Peyer's patch (tissue), 4 donors: ENCODE measurements at regions not wholly inside any gene's neighbourhood (a gene's known extent, or its start where the extent isn't known, plus 50 kb on each side); places are given as distances from the start of the nearest gene placed in this dataset.

Experiments used
- DNase-seq, 3 donors: peaks; one replicate each; pipeline ENCODE4 v3.0.0-alpha.2; 2017 to 2019
- H3K27ac ChIP-seq, 4 donors: fragments of 200-600 bp; sonication (generic); one replicate each; pipeline ENCODE4 v1.5.1; 2016 to 2019
- H3K27me3 ChIP-seq, 2 donors: fragments of 200-600 bp; sonication (generic); one replicate each; pipeline ENCODE4 v1.5.1; 2019
- H3K36me3 ChIP-seq, 3 donors: fragments of 200-600 bp; sonication (generic); one replicate each; pipeline ENCODE4 v1.5.1; 2016 to 2019
- H3K4me1 ChIP-seq, 4 donors: fragments of 200-600 bp; sonication (generic); one replicate each; pipeline ENCODE4 v1.5.1; 2016 to 2019
- H3K4me3 ChIP-seq, 4 donors: fragments of 200-600 bp; sonication (generic); 1 replicate in 3 of 4; 2 replicates in 1 of 4; pipeline ENCODE4 v1.5.1; 2016 to 2019; ENCODE audit warnings: mild to moderate bottlenecking in 1 of 4
- H3K9me3 ChIP-seq, 4 donors: fragments of 200-600 bp; sonication (generic); one replicate each; pipeline ENCODE4 v1.5.1; 2016 to 2019; ENCODE audit warnings: mild to moderate bottlenecking in 1 of 4
- POLR2A ChIP-seq, 2 donors: fragments of 450-650 bp; IDR thresholded peaks; one replicate each; pipeline ENCODE4 v1.5.1; 2017; ENCODE audit warnings: antibody characterized with exemption in 2 of 2, mild to moderate bottlenecking in 2 of 2, moderate library complexity in 2 of 2
- TF ChIP-seq, protein P1 (sequence below), 6 experiments: fragments of 450-650 bp in 4 of 6; fragments of 200-600 bp in 2 of 6; sonication (generic) in 1 of 6; IDR thresholded peaks; one replicate each; pipeline ENCODE4 v1.5.1; 2017 to 2019; ENCODE audit warnings: antibody characterized with exemption in 6 of 6, mild to moderate bottlenecking in 3 of 6, moderate library complexity in 1 of 6

DNA sequence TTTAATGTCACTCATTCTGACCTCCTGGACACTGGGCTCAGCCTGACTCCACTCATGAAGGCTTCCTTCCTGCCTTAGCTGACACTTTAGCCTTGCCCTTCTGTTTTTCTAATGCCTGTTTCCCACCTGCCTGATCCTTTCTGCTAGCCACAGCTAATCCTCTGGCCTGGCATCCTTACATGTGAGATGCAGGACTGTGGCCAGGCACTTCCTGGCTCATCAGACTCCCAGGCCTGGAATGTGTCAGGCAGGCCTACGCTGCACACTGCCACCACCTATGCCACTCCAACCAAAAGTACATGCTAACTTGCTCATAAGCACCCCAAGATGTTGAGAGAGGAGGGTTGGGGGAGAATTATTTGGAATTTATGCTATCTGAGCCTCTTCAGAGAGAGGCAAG lies 138.8 kb upstream of the NALF2 start:
- no peaks in the 10 kb centered on the region for H3K9me3 ChIP-seq
- H3K27ac ChIP-seq: no peak overlapping the region
- DNase-seq: no peak
- H3K4me3 ChIP-seq: no peak overlapping the region
- TF ChIP-seq, protein P1, sequence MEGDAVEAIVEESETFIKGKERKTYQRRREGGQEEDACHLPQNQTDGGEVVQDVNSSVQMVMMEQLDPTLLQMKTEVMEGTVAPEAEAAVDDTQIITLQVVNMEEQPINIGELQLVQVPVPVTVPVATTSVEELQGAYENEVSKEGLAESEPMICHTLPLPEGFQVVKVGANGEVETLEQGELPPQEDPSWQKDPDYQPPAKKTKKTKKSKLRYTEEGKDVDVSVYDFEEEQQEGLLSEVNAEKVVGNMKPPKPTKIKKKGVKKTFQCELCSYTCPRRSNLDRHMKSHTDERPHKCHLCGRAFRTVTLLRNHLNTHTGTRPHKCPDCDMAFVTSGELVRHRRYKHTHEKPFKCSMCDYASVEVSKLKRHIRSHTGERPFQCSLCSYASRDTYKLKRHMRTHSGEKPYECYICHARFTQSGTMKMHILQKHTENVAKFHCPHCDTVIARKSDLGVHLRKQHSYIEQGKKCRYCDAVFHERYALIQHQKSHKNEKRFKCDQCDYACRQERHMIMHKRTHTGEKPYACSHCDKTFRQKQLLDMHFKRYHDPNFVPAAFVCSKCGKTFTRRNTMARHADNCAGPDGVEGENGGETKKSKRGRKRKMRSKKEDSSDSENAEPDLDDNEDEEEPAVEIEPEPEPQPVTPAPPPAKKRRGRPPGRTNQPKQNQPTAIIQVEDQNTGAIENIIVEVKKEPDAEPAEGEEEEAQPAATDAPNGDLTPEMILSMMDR (IDR thresholded peaks at IDR 0.05): no peak
- TF ChIP-seq POLR2A (IDR thresholded peaks at IDR 0.05): no peak
- H3K4me1 ChIP-seq: no peaks in the 10 kb centered on the region
- H3K36me3 ChIP-seq: no peaks in the 10 kb centered on the region
- H3K27me3 ChIP-seq: no peaks in the 10 kb centered on the region

DNA sequence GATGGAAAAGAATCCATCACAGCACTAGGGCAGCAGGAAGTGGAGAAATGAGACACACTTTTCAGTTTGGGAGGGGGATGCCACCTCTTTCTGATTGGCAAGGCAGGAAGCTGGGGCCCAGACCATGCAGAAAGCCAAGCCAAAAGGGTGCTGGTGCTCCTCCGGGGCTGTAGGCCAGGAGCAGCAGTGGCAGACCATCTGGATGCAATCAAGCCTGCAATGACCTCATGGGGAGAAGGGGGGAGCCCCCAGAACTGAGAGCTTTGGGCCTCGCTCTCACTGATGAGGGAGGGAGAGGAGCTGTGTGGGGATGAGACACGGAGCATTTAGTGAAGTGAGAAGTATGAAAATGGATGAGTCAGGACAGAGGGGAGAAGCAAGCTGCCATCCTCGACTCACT lies 141.3 kb upstream of the NALF2 start:
- Histone ChIP-seq H3K27me3 (no peaks in the 10 kb centered on the region), H3K9me3 (no peaks in the 10 kb centered on the region), H3K36me3 (no peaks in the 10 kb centered on the region), H3K4me1 (no peaks in the 10 kb centered on the region), H3K4me3 (no peak overlapping the region), H3K27ac (no peak overlapping the region)
- TF ChIP-seq, protein P1 (IDR thresholded peaks at IDR 0.05): no peak
- no peak for TF ChIP-seq POLR2A (IDR thresholded peaks at IDR 0.05)
- DNase-seq: no peak

DNA sequence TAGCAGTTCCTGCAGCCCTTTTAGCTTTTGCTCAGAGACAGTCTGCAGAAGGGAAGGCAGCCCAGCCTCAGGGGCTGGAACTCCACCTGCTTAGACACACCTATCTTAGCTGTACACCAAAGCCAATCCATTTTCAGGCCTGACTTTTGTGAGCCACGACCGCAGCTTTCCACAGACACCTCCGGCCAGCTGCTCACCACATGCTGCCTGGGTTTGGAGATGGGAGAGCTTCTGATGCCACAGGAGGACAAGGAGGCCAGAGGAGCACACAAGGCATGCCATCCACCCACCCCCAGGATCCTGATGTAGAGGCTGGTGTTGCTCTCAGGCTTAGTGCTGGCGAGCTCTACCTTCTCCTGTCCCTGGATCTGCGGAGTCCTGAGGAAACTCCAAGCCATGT lies 141.8 kb upstream of the NALF2 start:
- Histone ChIP-seq H3K9me3 (no peaks in the 10 kb centered on the region), H3K27ac (no peak overlapping the region)

DNA sequence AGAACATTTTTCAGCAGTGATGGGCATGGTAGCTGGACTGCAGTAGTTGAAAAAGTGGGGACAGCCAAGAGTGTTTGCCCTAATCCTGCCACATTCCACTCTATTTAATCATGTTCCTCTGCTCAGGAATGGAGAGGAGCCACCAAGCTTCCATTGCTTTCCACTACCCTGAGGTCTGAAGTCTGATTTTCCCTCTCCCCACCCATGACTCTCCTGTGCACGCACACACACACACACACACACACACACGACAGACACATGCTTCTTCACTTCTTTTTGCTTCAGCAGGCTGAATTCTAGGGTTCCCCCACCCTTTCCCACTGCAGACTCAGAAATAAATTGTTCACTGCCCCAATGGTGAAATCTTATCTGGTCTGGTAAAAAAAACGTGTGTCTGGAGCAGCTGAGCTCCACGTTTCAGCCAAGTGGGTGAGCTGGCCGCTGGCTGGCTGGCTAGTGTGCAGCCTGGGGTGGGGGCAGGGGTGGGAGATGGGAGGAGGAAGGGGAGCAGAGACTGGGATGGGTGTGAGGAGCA lies 142.7 kb upstream of the NALF2 start:
- no peak overlapping the region for H3K27ac ChIP-seq
- no peaks in the 10 kb centered on the region for H3K4me1 ChIP-seq
- TF ChIP-seq, protein P1 (IDR thresholded peaks at IDR 0.05): no peak
- no peak for TF ChIP-seq POLR2A (IDR thresholded peaks at IDR 0.05)
- H3K9me3 ChIP-seq: no peaks in the 10 kb centered on the region
- DNase-seq: no peak
- no peaks in the 10 kb centered on the region for H3K27me3 ChIP-seq
- H3K36me3 ChIP-seq: no peaks in the 10 kb centered on the region
- H3K4me3 ChIP-seq: no peak overlapping the region

More for the DNA sequence above, 141.8 kb upstream of the NALF2 start:
- Histone ChIP-seq H3K4me3 (no peak overlapping the region), H3K27me3 (no peaks in the 10 kb centered on the region), H3K36me3 (no peaks in the 10 kb centered on the region), H3K4me1 (no peaks in the 10 kb centered on the region)
- no peak for DNase-seq
- TF ChIP-seq, protein P1 (IDR thresholded peaks at IDR 0.05): no peak
- no peak for TF ChIP-seq POLR2A (IDR thresholded peaks at IDR 0.05)

DNA sequence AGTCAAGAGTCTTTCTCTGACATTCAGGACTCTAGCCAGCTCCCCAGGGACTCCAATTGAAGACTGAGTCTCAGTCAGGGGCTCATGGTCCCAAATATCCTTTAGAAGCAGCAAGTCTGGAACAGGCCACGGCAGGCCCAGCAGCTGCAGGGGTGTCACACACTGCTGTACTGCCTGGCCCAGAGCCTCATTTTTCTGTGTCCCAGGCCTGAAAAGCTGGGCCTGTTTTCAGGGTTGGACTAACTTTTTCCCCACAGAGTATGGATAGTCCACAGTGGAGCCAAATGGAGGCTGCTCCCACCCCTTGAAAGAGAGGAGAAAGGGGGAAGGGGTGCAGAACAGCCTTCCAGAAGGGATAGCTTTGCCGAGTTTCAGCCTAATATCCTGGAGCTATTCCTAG lies 146.8 kb upstream of the NALF2 start:
- Histone ChIP-seq H3K4me1 (no peaks in the 10 kb centered on the region), H3K4me3 (no peak overlapping the region)

More for the DNA sequence above, 146.8 kb upstream of the NALF2 start:
- TF ChIP-seq, protein P1 (IDR thresholded peaks at IDR 0.05): no peak
- TF ChIP-seq POLR2A (IDR thresholded peaks at IDR 0.05): no peak
- no peak for DNase-seq
- H3K9me3 ChIP-seq: no peaks in the 10 kb centered on the region
- no peaks in the 10 kb centered on the region for H3K36me3 ChIP-seq
- H3K27me3 ChIP-seq: no peaks in the 10 kb centered on the region
- no peak overlapping the region for H3K27ac ChIP-seq
